ENCODE measurements at regions not wholly inside any gene's neighbourhood (a gene's known extent, or its start where the extent isn't known, plus 50 kb on each side); places are given as distances from the start of the nearest gene placed in this dataset.

DNA sequence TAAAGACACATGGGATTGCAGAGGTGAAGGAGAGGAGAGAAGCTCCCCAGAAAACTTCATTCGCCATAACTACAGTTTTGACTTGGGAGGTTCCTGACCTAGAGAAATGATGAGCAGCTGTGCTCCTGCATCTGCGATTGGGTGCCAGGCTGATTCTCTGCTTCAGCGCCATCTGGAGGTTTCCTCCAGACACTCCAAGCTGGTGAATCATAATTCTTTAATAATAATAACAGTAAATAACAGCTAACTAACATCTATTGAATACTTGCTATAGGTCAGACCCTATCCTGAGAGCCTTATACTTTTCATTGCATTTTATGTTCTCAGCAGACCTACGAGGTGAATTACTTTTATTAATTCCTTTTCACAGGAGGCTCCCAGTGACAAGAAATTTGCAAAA, 575.8 kb downstream of the TOX3 start:
- H3K36me3 ChIP-seq: no peaks in the 10 kb centered on the region
- intact Hi-C loops (cut with DNase I): no loop called here
- no peak overlapping the region for H3K27ac ChIP-seq
- no peaks in the 10 kb centered on the region for H3K4me1 ChIP-seq
- no peak for TF ChIP-seq POLR2AphosphoS5 (IDR thresholded peaks at IDR 0.05; ENCODE audit: insufficient read depth in 1 of 2, low read depth in 1 of 2)
- no peak for TF ChIP-seq CTCF (IDR thresholded peaks at IDR 0.05)
- TF ChIP-seq POLR2A (IDR thresholded peaks at IDR 0.05): no peak
- no peaks in the 10 kb centered on the region for H3K27me3 ChIP-seq
- DNase-seq (ENCODE audit: extremely low spot score in 2 of 2): no peak
- no peaks in the 10 kb centered on the region for H3K9me3 ChIP-seq
- no peak overlapping the region for H3K4me3 ChIP-seq

- TF ChIP-seq POLR2A (IDR thresholded peaks at IDR 0.05) (no peak), POLR2AphosphoS5 (IDR thresholded peaks at IDR 0.05; ENCODE audit: insufficient read depth in 1 of 2, low read depth in 1 of 2) (no peak), CTCF (IDR thresholded peaks at IDR 0.05) (no peak)
- Histone ChIP-seq H3K36me3 (no peaks in the 10 kb centered on the region), H3K4me1 (no peaks in the 10 kb centered on the region), H3K4me3 (no peak overlapping the region), H3K27me3 (no peaks in the 10 kb centered on the region), H3K9me3 (no peaks in the 10 kb centered on the region), H3K27ac (no peak overlapping the region)
- intact Hi-C loops (cut with DNase I): no loop called here
- no peak for DNase-seq (ENCODE audit: extremely low spot score in 2 of 2)
Measured at GRCh38 chr16:51968749-51969148, 578.2 kb downstream of the TOX3 start.

GRCh38 chr16:51967646-51968045, 579.3 kb downstream of the TOX3 start:
- Histone ChIP-seq H3K27me3 (no peaks in the 10 kb centered on the region), H3K27ac (no peak overlapping the region), H3K36me3 (no peaks in the 10 kb centered on the region), H3K4me1 (no peaks in the 10 kb centered on the region), H3K9me3 (no peaks in the 10 kb centered on the region), H3K4me3 (no peak overlapping the region)
- TF ChIP-seq CTCF (IDR thresholded peaks at IDR 0.05): no peak
- TF ChIP-seq POLR2A (IDR thresholded peaks at IDR 0.05): no peak
- no peak for TF ChIP-seq POLR2AphosphoS5 (IDR thresholded peaks at IDR 0.05; ENCODE audit: insufficient read depth in 1 of 2, low read depth in 1 of 2)
- intact Hi-C loops (cut with DNase I): no loop called here
- no peak for DNase-seq (ENCODE audit: extremely low spot score in 2 of 2)

DNA sequence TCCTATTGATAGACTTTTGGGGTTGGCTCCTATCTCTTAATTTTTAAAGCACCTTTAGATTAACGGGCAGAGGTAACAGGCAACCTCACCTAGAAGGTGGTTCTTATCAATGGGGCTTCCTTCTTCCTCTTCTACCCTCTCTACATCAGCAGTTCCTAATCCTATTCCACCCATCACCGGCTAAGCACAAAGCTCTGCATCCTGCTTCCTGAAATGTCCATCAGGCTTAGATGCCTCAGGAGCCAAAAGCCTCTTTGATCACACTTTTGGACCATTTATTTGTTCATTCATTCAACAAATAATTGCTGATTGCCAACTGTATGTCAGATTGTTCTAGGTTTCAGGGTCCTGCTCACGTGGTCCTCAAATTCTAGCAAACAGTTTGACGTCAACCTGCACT, 586.0 kb downstream of the TOX3 start:
- no peak for DNase-seq (ENCODE audit: extremely low spot score in 2 of 2)
- Histone ChIP-seq H3K27me3 (no peaks in the 10 kb centered on the region), H3K9me3 (no peaks in the 10 kb centered on the region), H3K4me3 (no peak overlapping the region), H3K36me3 (no peaks in the 10 kb centered on the region), H3K27ac (no peak overlapping the region), H3K4me1 (no peaks in the 10 kb centered on the region)
- intact Hi-C loops (cut with DNase I): no loop called here
- TF ChIP-seq POLR2A (IDR thresholded peaks at IDR 0.05): no peak
- no peak for TF ChIP-seq POLR2AphosphoS5 (IDR thresholded peaks at IDR 0.05; ENCODE audit: insufficient read depth in 1 of 2, low read depth in 1 of 2)
- TF ChIP-seq CTCF (IDR thresholded peaks at IDR 0.05): no peak

GRCh38 chr16:51953286-51953985, 593.5 kb downstream of the TOX3 start:
- no peak for DNase-seq (ENCODE audit: extremely low spot score in 2 of 2)
- no peaks in the 10 kb centered on the region for H3K36me3 ChIP-seq
- H3K9me3 ChIP-seq: no peaks in the 10 kb centered on the region
- no peaks in the 10 kb centered on the region for H3K4me1 ChIP-seq
- TF ChIP-seq CTCF (IDR thresholded peaks at IDR 0.05) (no peak), POLR2A (IDR thresholded peaks at IDR 0.05) (no peak), POLR2AphosphoS5 (IDR thresholded peaks at IDR 0.05; ENCODE audit: insufficient read depth in 1 of 2, low read depth in 1 of 2) (no peak)
- intact Hi-C loops (cut with DNase I): no loop called here
- H3K27ac ChIP-seq: no peak overlapping the region
- no peaks in the 10 kb centered on the region for H3K27me3 ChIP-seq
- H3K4me3 ChIP-seq: no peak overlapping the region

Measured in vagina (tissue), 2 donors.